Activated T-cell treated with anti-CD3 and anti-CD28 coated beads for 1 hour (primary cell): ENCODE measurements at regions not wholly inside any gene's neighbourhood (a gene's known extent, or its start where the extent isn't known, plus 50 kb on each side); places are given as distances from the start of the nearest gene placed in this dataset.

Source experiments
- DNase-seq: peaks from one replicate; pipeline ENCODE4 v3.0.0-alpha.2; 2020; ENCODE audit warnings: low read depth

GRCh38 chr13:24008679-24009078, 111.4 kb upstream of the C1QTNF9B start:
- DNase-seq = no peak

GRCh38 chr13:24011266-24011665, 114.0 kb upstream of the C1QTNF9B start:
- DNase-seq = no peak

- DNase-seq = no peak
Observed at GRCh38 chr13:24012648-24013047, 115.3 kb upstream of the C1QTNF9B start.

- no peak for DNase-seq
Observed at GRCh38 chr13:24013189-24013588, 115.9 kb upstream of the C1QTNF9B start.

- DNase-seq = no peak
Observed at GRCh38 chr13:24016046-24016445, 118.7 kb upstream of the C1QTNF9B start.

GRCh38 chr13:24022568-24022967, 125.3 kb upstream of the C1QTNF9B start:
- no peak for DNase-seq

- no peak for DNase-seq
Observed at GRCh38 chr13:24023073-24023472, 125.8 kb upstream of the C1QTNF9B start.

GRCh38 chr13:24027494-24027893, 130.2 kb upstream of the C1QTNF9B start:
- DNase-seq = no peak

GRCh38 chr13:24032252-24032651, 128.3 kb upstream of the SPATA13 start:
- DNase-seq = no peak

- DNase-seq = no peak
Observed at GRCh38 chr13:24032674-24033073, 127.8 kb upstream of the SPATA13 start.

GRCh38 chr13:24033527-24034302, 126.8 kb upstream of the SPATA13 start:
- DNase-seq = no peak

GRCh38 chr13:24035411-24035810, 125.1 kb upstream of the SPATA13 start:
- DNase-seq = no peak

GRCh38 chr13:24036115-24036514, 124.4 kb upstream of the SPATA13 start:
- DNase-seq = no peak

- DNase-seq = no peak
Observed at GRCh38 chr13:24038405-24038804, 122.1 kb upstream of the SPATA13 start.

- no peak for DNase-seq
Observed at GRCh38 chr13:24038841-24039330, 121.6 kb upstream of the SPATA13 start.

- no peak for DNase-seq
Observed at GRCh38 chr13:24039621-24040475, 120.7 kb upstream of the SPATA13 start.

- DNase-seq = no peak
Observed at GRCh38 chr13:24040835-24041234, 119.7 kb upstream of the SPATA13 start.

- no peak for DNase-seq
Observed at GRCh38 chr13:24041651-24042225, 118.8 kb upstream of the SPATA13 start.

- DNase-seq = no peak
Observed at GRCh38 chr13:24042710-24043440, 117.6 kb upstream of the SPATA13 start.

- no peak for DNase-seq
Observed at GRCh38 chr13:24043590-24044350, 116.8 kb upstream of the SPATA13 start.

- DNase-seq = no peak
Observed at GRCh38 chr13:24045597-24045996, 114.9 kb upstream of the SPATA13 start.
